NCI-H69 (cell line): ENCODE measurements at regions not wholly inside any gene's neighbourhood (a gene's known extent, or its start where the extent isn't known, plus 50 kb on each side); places are given as distances from the start of the nearest gene placed in this dataset.
"Not testable (repeated sequence)": the region's sequence is repeated elsewhere in the genome, so short reads cannot be mapped to it uniquely, and the experiment has no call there.

Experiments used
- DNase-seq: peaks from one replicate; lab custom pipeline; 2025; lab: John Stamatoyannopoulos, UW

- DNase-seq: no peak
Measured at GRCh38 chrX:116863029-116863428, 400.3 kb upstream of the CT83 start.

GRCh38 chrX:116862340-116862739 lies 399.6 kb upstream of the CT83 start:
- no peak for DNase-seq

GRCh38 chrX:116841290-116841689 lies 378.5 kb upstream of the CT83 start:
- no peak for DNase-seq

GRCh38 chrX:116827063-116827462 lies 364.3 kb upstream of the CT83 start:
- DNase-seq: no peak

GRCh38 chrX:116824785-116825184 lies 362.0 kb upstream of the CT83 start:
- DNase-seq: no peak

- no peak for DNase-seq
Measured at GRCh38 chrX:116823677-116824076, 360.9 kb upstream of the CT83 start.

GRCh38 chrX:116806288-116806802 lies 343.6 kb upstream of the CT83 start:
- no peak for DNase-seq

GRCh38 chrX:116801943-116802342 lies 339.2 kb upstream of the CT83 start:
- no peak for DNase-seq

GRCh38 chrX:116781926-116782325 lies 319.1 kb upstream of the CT83 start:
- DNase-seq: no peak

- no peak for DNase-seq
Measured at GRCh38 chrX:116757491-116757890, 294.7 kb upstream of the CT83 start.

- no peak for DNase-seq
Measured at GRCh38 chrX:116756958-116757357, 294.2 kb upstream of the CT83 start.

GRCh38 chrX:116749943-116750342 lies 287.2 kb upstream of the CT83 start:
- DNase-seq: peak; percentile 7

GRCh38 chrX:116732214-116732613 lies 269.4 kb upstream of the CT83 start:
- no peak for DNase-seq

- no peak for DNase-seq
Measured at GRCh38 chrX:116726806-116727205, 264.0 kb upstream of the CT83 start.

- no peak for DNase-seq
Measured at GRCh38 chrX:116694046-116694445, 231.3 kb upstream of the CT83 start.

- not testable (repeated sequence) for DNase-seq
Measured at GRCh38 chrX:116679544-116679943, 216.8 kb upstream of the CT83 start.

GRCh38 chrX:116667346-116668134 lies 204.8 kb upstream of the CT83 start:
- DNase-seq: peak; percentile 74

- DNase-seq: peak; percentile 9
Measured at GRCh38 chrX:116657071-116657470, 194.3 kb upstream of the CT83 start.

GRCh38 chrX:116628464-116628863 lies 165.7 kb upstream of the CT83 start:
- no peak for DNase-seq

GRCh38 chrX:116618546-116618945 lies 155.8 kb upstream of the CT83 start:
- no peak for DNase-seq

GRCh38 chrX:116607776-116608175 lies 145.0 kb upstream of the CT83 start:
- no peak for DNase-seq

- DNase-seq: no peak
Measured at GRCh38 chrX:116605576-116605975, 142.8 kb upstream of the CT83 start.

GRCh38 chrX:116596010-116596409 lies 133.2 kb upstream of the CT83 start:
- DNase-seq: no peak
